HEK293 (cell line): ENCODE measurements at regions not wholly inside any gene's neighbourhood (a gene's known extent, or its start where the extent isn't known, plus 50 kb on each side); places are given as distances from the start of the nearest gene placed in this dataset.

Experiments
- CTCF ChIA-PET: fragments of 350-600 bp; formaldehyde crosslinking; extraction: SDS; loops from one replicate; lab custom pipeline; 2021; ENCODE audit warnings: antibody characterized with exemption; lab: Yijun Ruan, JAX
- POLR2A ChIA-PET: fragments of 300-600 bp; formaldehyde crosslinking; extraction: SDS; loops from one replicate; lab custom pipeline; 2020; ENCODE audit warnings: antibody characterized with exemption, inconsistent platforms; lab: Yijun Ruan, JAX
- H3K27ac ChIP-seq: fragments of 200-500 bp; sonication (Bioruptor generic); 2 replicates; pipeline ENCODE4 v1.5.1; 2014; ENCODE audit warnings: low read depth, low read length, control low read depth, inconsistent platforms; ENCODE audit errors: extremely low read depth
- H3K36me3 ChIP-seq, 2 experiments: fragments of 200-500 bp in 1 of 2; sonication (Bioruptor generic) in 1 of 2; 1 replicate in 1 of 2; 2 replicates in 1 of 2; pipeline ENCODE4 v1.5.1; 2014 to 2017; ENCODE audit warnings: inconsistent platforms in 2 of 2, low read length in 2 of 2; ENCODE audit not compliant: control insufficient read depth in 2 of 2, insufficient read depth in 1 of 2
- H3K4me1 ChIP-seq: fragments of 200-500 bp; sonication (Bioruptor generic); 2 replicates; pipeline ENCODE4 v1.5.1; 2014; ENCODE audit warnings: mild to moderate bottlenecking, low read length, inconsistent platforms; ENCODE audit not compliant: control insufficient read depth, insufficient read depth
- H3K4me3 ChIP-seq: 2 replicates; pipeline ENCODE4 v1.5.1; 2011; ENCODE audit warnings: low read depth, mild to moderate bottlenecking, control low read depth, low read length, moderate library complexity
- H3K9me3 ChIP-seq: fragments of 200-500 bp; sonication (Bioruptor generic); 2 replicates; pipeline ENCODE4 v1.5.1; 2014; ENCODE audit warnings: low read depth, low read length, inconsistent platforms; ENCODE audit not compliant: control insufficient read depth, insufficient read depth
- AEBP2 ChIP-seq: fragments of 450-650 bp; formaldehyde crosslinking; IDR thresholded peaks from 2 replicates; pipeline ENCODE4 v1.5.1; 2016; ENCODE audit warnings: missing biosample characterization, missing genetic modification characterization, borderline replicate concordance
- BCL11A ChIP-seq: fragments of 450-650 bp; formaldehyde crosslinking; IDR thresholded peaks from 2 replicates; pipeline ENCODE4 v1.5.1; 2016; ENCODE audit warnings: low read depth, missing biosample characterization, missing genetic modification characterization
- GLIS2 ChIP-seq: fragments of 450-650 bp; formaldehyde crosslinking; IDR thresholded peaks from 2 replicates; pipeline ENCODE4 v1.5.1; 2016; ENCODE audit warnings: missing biosample characterization, missing genetic modification characterization
- IKZF3 ChIP-seq: fragments of 450-650 bp; IDR thresholded peaks from 2 replicates; pipeline ENCODE4 v1.5.0; 2018; ENCODE audit warnings: missing biosample characterization, mild to moderate bottlenecking, missing genetic modification characterization, moderate library complexity
- INSM2 ChIP-seq: fragments of 450-650 bp; formaldehyde crosslinking; IDR thresholded peaks from 2 replicates; pipeline ENCODE4 v1.5.1; 2016; ENCODE audit warnings: missing biosample characterization, missing genetic modification characterization
- KLF9 ChIP-seq: fragments of 450-650 bp; formaldehyde crosslinking; IDR thresholded peaks from 2 replicates; pipeline ENCODE4 v1.5.1; 2016; ENCODE audit warnings: missing biosample characterization, missing genetic modification characterization, low read depth
- PRDM2 ChIP-seq: fragments of 450-650 bp; formaldehyde crosslinking; IDR thresholded peaks from 2 replicates; pipeline ENCODE4 v1.5.1; 2016; ENCODE audit warnings: missing biosample characterization, missing genetic modification characterization, borderline replicate concordance
- SETDB1 ChIP-seq: IDR thresholded peaks from one replicate; pipeline ENCODE4 v1.6.1; 2017; ENCODE audit warnings: mild to moderate bottlenecking, low read length, moderate library complexity, mixed read lengths; ENCODE audit not compliant: insufficient read length
- TSHZ1 ChIP-seq: fragments of 450-650 bp; formaldehyde crosslinking; IDR thresholded peaks from 2 replicates; pipeline ENCODE4 v1.5.1; 2016; ENCODE audit warnings: missing biosample characterization, missing genetic modification characterization, borderline replicate concordance
- ZNF140 ChIP-seq: fragments of 450-650 bp; formaldehyde crosslinking; IDR thresholded peaks from 2 replicates; pipeline ENCODE4 v1.5.1; 2016; ENCODE audit warnings: missing biosample characterization, missing genetic modification characterization
- ZNF184 ChIP-seq: fragments of 450-650 bp; IDR thresholded peaks from 2 replicates; pipeline ENCODE4 v1.5.1; 2018; ENCODE audit warnings: missing biosample characterization, mild to moderate bottlenecking, missing genetic modification characterization
- ZNF19 ChIP-seq: fragments of 450-650 bp; formaldehyde crosslinking; IDR thresholded peaks from 2 replicates; pipeline ENCODE4; 2016; ENCODE audit warnings: missing biosample characterization, missing genetic modification characterization, low read depth
- ZNF416 ChIP-seq: fragments of 450-650 bp; formaldehyde crosslinking; IDR thresholded peaks from 2 replicates; pipeline ENCODE4 v1.5.1; 2016; ENCODE audit warnings: missing biosample characterization, missing genetic modification characterization
- ZNF501 ChIP-seq: fragments of 450-650 bp; formaldehyde crosslinking; IDR thresholded peaks from 2 replicates; pipeline ENCODE4 v1.5.1; 2016; ENCODE audit warnings: missing biosample characterization, missing genetic modification characterization
- ZNF549 ChIP-seq: fragments of 450-650 bp; IDR thresholded peaks from 2 replicates; pipeline ENCODE4 v1.5.1; 2018; ENCODE audit warnings: missing biosample characterization, missing genetic modification characterization, mild to moderate bottlenecking, inconsistent platforms, moderate library complexity
- ZNF560 ChIP-seq: fragments of 450-650 bp; formaldehyde crosslinking; IDR thresholded peaks from 2 replicates; pipeline ENCODE4 v1.5.1; 2017; ENCODE audit warnings: missing biosample characterization, missing genetic modification characterization, borderline replicate concordance
- ZNF580 ChIP-seq: fragments of 450-650 bp; formaldehyde crosslinking; IDR thresholded peaks from 2 replicates; pipeline ENCODE4 v1.5.1; 2016; ENCODE audit warnings: missing biosample characterization, missing genetic modification characterization
- ZNF596 ChIP-seq: fragments of 450-650 bp; IDR thresholded peaks from 2 replicates; pipeline ENCODE4 v1.5.0; 2018; ENCODE audit warnings: missing biosample characterization, mild to moderate bottlenecking, missing genetic modification characterization, moderate library complexity
- ZNF621 ChIP-seq: fragments of 450-650 bp; formaldehyde crosslinking; IDR thresholded peaks from 2 replicates; pipeline ENCODE4 v1.5.1; 2017; ENCODE audit warnings: missing biosample characterization, missing genetic modification characterization
- ZNF623 ChIP-seq: fragments of 450-650 bp; formaldehyde crosslinking; IDR thresholded peaks from 2 replicates; pipeline ENCODE4 v1.5.1; 2016; ENCODE audit warnings: missing biosample characterization, missing genetic modification characterization
- ZNF654 ChIP-seq: fragments of 450-650 bp; formaldehyde crosslinking; IDR thresholded peaks from 2 replicates; pipeline ENCODE4 v1.5.1; 2016; ENCODE audit warnings: low read depth, missing biosample characterization, missing genetic modification characterization
- ZNF677 ChIP-seq: fragments of 450-650 bp; IDR thresholded peaks from 2 replicates; pipeline ENCODE4 v1.5.0; 2018; ENCODE audit warnings: missing biosample characterization, mild to moderate bottlenecking, missing genetic modification characterization, moderate library complexity
- ZNF747 ChIP-seq: fragments of 450-650 bp; formaldehyde crosslinking; IDR thresholded peaks from 2 replicates; pipeline ENCODE4 v1.5.1; 2016; ENCODE audit warnings: missing biosample characterization, missing genetic modification characterization
- ZNF791 ChIP-seq: fragments of 450-650 bp; formaldehyde crosslinking; IDR thresholded peaks from 2 replicates; pipeline ENCODE4 v1.5.1; 2016; ENCODE audit warnings: missing biosample characterization, missing genetic modification characterization

- no peak overlapping the region for H3K27ac ChIP-seq
- no peaks in the 10 kb centered on the region for H3K4me1 ChIP-seq
- no peaks in the 10 kb centered on the region for H3K36me3 ChIP-seq
- H3K9me3 ChIP-seq = no peaks in the 10 kb centered on the region
- CTCF ChIA-PET = no interaction called here
- no peak overlapping the region for H3K4me3 ChIP-seq
- POLR2A ChIA-PET = no interaction called here
- TF ChIP-seq TSHZ1 = no peak
- no peak for TF ChIP-seq ZNF791 (tag by site-specific recombination)
- TF ChIP-seq AEBP2 (tag by site-specific recombination) = no peak
- TF ChIP-seq IKZF3 = no peak
- no peak for TF ChIP-seq ZNF580 (tag by site-specific recombination)
- no peak for TF ChIP-seq INSM2 (tag by site-specific recombination)
- TF ChIP-seq GLIS2 (tag by site-specific recombination) = no peak
- no peak for TF ChIP-seq KLF9 (tag by site-specific recombination)
- no peak for TF ChIP-seq ZNF501 (tag by site-specific recombination)
- no peak for TF ChIP-seq PRDM2
- no peak for TF ChIP-seq ZNF549 (tag by site-specific recombination)
- no peak for TF ChIP-seq ZNF596 (tag by site-specific recombination)
Observed at GRCh38 chr5:84986688-84987087, 602.0 kb upstream of the EDIL3 start.

- Histone ChIP-seq H3K4me1 (no peaks in the 10 kb centered on the region), H3K36me3 (no peaks in the 10 kb centered on the region), H3K9me3 (no peaks in the 10 kb centered on the region), H3K27ac (no peak overlapping the region), H3K4me3 (no peak overlapping the region)
- ChIA-PET POLR2A (no interaction called here), CTCF (no interaction called here)
- no peak for TF ChIP-seq ZNF747 (tag by site-specific recombination)
- no peak for TF ChIP-seq ZNF654 (tag by site-specific recombination)
- no peak for TF ChIP-seq ZNF580 (tag by site-specific recombination)
- no peak for TF ChIP-seq ZNF621 (tag by site-specific recombination)
- no peak for TF ChIP-seq ZNF184
- no peak for TF ChIP-seq SETDB1
- TF ChIP-seq ZNF560 (tag by site-specific recombination) = no peak
- TF ChIP-seq BCL11A (tag by site-specific recombination) = no peak
- TF ChIP-seq ZNF19 (tag by site-specific recombination) = no peak
- no peak for TF ChIP-seq ZNF677 (tag by site-specific recombination)
- no peak for TF ChIP-seq ZNF623 (tag by site-specific recombination)
- TF ChIP-seq ZNF140 (tag by site-specific recombination) = no peak
- TF ChIP-seq ZNF416 = no peak
Observed at GRCh38 chr5:85000671-85001070, 616.0 kb upstream of the EDIL3 start.
